Fibroblast of villous mesenchyme (primary cell): ENCODE measurements at regions not wholly inside any gene's neighbourhood (a gene's known extent, or its start where the extent isn't known, plus 50 kb on each side); places are given as distances from the start of the nearest gene placed in this dataset.

Source experiments
- DNase-seq: peaks from one replicate; pipeline ENCODE4 v3.0.0-alpha.2; 2010; ENCODE audit warnings: low read depth
- H3K4me3 ChIP-seq: 2 replicates; pipeline ENCODE4 v1.5.1; 2011; ENCODE audit warnings: low read depth, mild to moderate bottlenecking, low read length
- CTCF ChIP-seq: IDR thresholded peaks from 2 replicates; pipeline ENCODE4 v1.5.1; 2012; ENCODE audit warnings: low read depth, mild to moderate bottlenecking, low read length; ENCODE audit not compliant: insufficient read depth

- no peak for TF ChIP-seq CTCF
- H3K4me3 ChIP-seq: no peak overlapping the region
- DNase-seq: no peak
These were observed 82.9 kb upstream of the BARX2 start for GRCh38 chr11:129292771-129293170.

- no peak for DNase-seq
- TF ChIP-seq CTCF: no peak
- H3K4me3 ChIP-seq: no peak overlapping the region
These were observed 83.6 kb upstream of the BARX2 start for GRCh38 chr11:129292092-129292491.

GRCh38 chr11:129291546-129291945 lies 84.1 kb upstream of the BARX2 start:
- TF ChIP-seq CTCF: no peak
- no peak for DNase-seq
- no peak overlapping the region for H3K4me3 ChIP-seq

- no peak for DNase-seq
- no peak for TF ChIP-seq CTCF
- no peak overlapping the region for H3K4me3 ChIP-seq
These were observed 84.7 kb upstream of the BARX2 start for GRCh38 chr11:129290966-129291365.

GRCh38 chr11:129289350-129290040 lies 86.2 kb upstream of the BARX2 start:
- DNase-seq: no peak
- H3K4me3 ChIP-seq: no peak overlapping the region
- no peak for TF ChIP-seq CTCF

GRCh38 chr11:129287920-129288319 lies 87.7 kb upstream of the BARX2 start:
- H3K4me3 ChIP-seq: no peak overlapping the region
- DNase-seq: no peak
- TF ChIP-seq CTCF: no peak

- TF ChIP-seq CTCF: no peak
- DNase-seq: peak; percentile 40
- no peak overlapping the region for H3K4me3 ChIP-seq
These were observed 88.8 kb upstream of the BARX2 start for GRCh38 chr11:129286813-129287212.
